Neural crest cell (in vitro differentiated cells): ENCODE measurements at regions not wholly inside any gene's neighbourhood (a gene's known extent, or its start where the extent isn't known, plus 50 kb on each side); places are given as distances from the start of the nearest gene placed in this dataset.
A peak's percentile ranks its signal among the peaks of the same experiment; 100 is the strongest.

Experiments used
- DNase-seq: peaks from one replicate; pipeline ENCODE4 v3.0.0; 2021; ENCODE audit warnings: low read depth, mixed read lengths, low spot score
- H3K27ac Mint-ChIP-seq: one replicate; pipeline ENCODE4 v1.8.0; 2021; ENCODE audit warnings: mild to moderate bottlenecking, mixed read lengths; ENCODE audit not compliant: unreplicated experiment
- H3K27me3 Mint-ChIP-seq: 2 replicates; pipeline ENCODE4 v1.8.0; 2021; ENCODE audit warnings: low read depth, mild to moderate bottlenecking, mixed read lengths
- H3K36me3 Mint-ChIP-seq: 2 replicates; pipeline ENCODE4 v1.8.0; 2021; ENCODE audit warnings: low read depth, mild to moderate bottlenecking, mixed read lengths
- H3K4me1 Mint-ChIP-seq: 2 replicates; pipeline ENCODE4 v1.8.0; 2021; ENCODE audit warnings: mixed read lengths
- H3K4me3 Mint-ChIP-seq: one replicate; pipeline ENCODE4 v1.8.0; 2021; ENCODE audit warnings: mild to moderate bottlenecking, mixed read lengths
- H3K9me3 Mint-ChIP-seq: 2 replicates; pipeline ENCODE4 v1.8.0; 2021; ENCODE audit warnings: mixed read lengths
- TF ChIP-seq, protein P1 (sequence below): fragments of 200-600 bp; sonication (generic); conservative IDR thresholded peaks from 2 replicates; pipeline ENCODE4 v1.5.0; 2021; ENCODE audit warnings: antibody characterized with exemption, mild to moderate bottlenecking

DNA sequence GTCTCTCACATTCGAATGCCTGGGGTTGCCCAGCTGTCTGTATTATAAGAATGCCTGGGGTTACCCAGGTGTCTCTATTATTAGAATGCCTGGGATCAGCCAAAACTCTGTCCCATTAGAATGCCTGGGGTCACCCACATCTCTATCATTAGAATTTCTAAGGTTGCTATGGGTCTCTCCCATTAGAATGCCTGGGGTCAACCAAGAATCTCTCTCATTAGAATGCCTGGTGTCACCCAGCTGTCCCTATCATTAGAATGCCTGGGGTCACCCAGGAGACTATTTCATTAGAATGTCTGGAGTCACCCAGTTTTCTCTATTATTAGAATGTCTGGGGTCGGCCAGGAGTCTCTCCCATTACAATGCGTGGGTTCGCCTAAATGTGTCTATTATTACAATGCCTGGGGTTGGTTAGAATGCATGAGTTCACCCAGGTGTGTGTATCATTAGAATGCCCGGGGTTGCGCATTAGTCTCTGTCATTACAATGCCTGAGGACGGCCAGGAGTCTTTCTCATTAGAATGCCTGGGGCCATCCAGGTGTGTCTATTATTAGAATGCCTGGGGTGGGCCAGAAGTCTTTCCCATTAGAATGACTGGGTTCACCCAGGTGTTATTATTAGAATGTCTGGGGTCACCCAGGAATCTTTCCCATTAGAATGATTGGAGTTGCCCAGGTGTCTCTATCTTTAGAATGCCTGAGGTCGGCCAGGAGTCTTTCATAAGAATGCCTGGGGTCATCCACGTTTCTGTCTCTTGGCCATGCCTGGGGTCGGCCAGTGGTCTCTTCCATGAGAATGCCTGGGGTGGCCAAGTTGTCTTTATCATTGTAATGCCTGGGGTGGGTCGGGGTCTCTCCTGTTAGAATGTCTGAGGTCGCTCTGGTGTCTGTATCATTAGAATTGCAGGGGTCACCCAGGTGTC is 59.6 kb downstream of the RNF187 start:
- peaks cover 3% of the 10 kb centered on the region for H3K9me3 Mint-ChIP-seq
- H3K4me1 Mint-ChIP-seq: no peaks in the 10 kb centered on the region
- H3K27me3 Mint-ChIP-seq: peaks cover 68% of the 10 kb centered on the region
- TF ChIP-seq, protein P1, sequence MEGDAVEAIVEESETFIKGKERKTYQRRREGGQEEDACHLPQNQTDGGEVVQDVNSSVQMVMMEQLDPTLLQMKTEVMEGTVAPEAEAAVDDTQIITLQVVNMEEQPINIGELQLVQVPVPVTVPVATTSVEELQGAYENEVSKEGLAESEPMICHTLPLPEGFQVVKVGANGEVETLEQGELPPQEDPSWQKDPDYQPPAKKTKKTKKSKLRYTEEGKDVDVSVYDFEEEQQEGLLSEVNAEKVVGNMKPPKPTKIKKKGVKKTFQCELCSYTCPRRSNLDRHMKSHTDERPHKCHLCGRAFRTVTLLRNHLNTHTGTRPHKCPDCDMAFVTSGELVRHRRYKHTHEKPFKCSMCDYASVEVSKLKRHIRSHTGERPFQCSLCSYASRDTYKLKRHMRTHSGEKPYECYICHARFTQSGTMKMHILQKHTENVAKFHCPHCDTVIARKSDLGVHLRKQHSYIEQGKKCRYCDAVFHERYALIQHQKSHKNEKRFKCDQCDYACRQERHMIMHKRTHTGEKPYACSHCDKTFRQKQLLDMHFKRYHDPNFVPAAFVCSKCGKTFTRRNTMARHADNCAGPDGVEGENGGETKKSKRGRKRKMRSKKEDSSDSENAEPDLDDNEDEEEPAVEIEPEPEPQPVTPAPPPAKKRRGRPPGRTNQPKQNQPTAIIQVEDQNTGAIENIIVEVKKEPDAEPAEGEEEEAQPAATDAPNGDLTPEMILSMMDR: no peak
- no peak overlapping the region for H3K4me3 Mint-ChIP-seq
- no peak for DNase-seq
- no peaks in the 10 kb centered on the region for H3K36me3 Mint-ChIP-seq
- no peak overlapping the region for H3K27ac Mint-ChIP-seq

DNA sequence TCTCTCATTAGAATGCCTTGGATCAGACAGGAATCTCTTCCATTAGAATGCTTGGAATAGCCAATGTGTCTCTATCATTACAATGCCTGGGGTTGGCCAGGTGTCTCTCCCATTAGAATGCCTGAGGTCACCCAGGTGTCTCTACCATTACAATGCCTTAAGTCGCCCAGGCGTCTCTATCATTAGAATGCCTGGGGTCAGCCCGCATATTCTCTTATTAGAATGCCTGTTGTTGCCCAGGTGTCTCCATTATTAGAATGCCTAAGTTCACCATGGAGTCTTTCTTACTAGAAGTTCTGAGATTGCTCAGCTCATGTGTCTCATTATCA is 60.2 kb downstream of the RNF187 start:
- TF ChIP-seq, protein P1: no peak
- H3K9me3 Mint-ChIP-seq: peaks cover 3% of the 10 kb centered on the region
- H3K27ac Mint-ChIP-seq: no peak overlapping the region
- no peaks in the 10 kb centered on the region for H3K4me1 Mint-ChIP-seq
- no peak overlapping the region for H3K4me3 Mint-ChIP-seq
- H3K27me3 Mint-ChIP-seq: peaks cover 72% of the 10 kb centered on the region
- H3K36me3 Mint-ChIP-seq: no peaks in the 10 kb centered on the region
- no peak for DNase-seq

DNA sequence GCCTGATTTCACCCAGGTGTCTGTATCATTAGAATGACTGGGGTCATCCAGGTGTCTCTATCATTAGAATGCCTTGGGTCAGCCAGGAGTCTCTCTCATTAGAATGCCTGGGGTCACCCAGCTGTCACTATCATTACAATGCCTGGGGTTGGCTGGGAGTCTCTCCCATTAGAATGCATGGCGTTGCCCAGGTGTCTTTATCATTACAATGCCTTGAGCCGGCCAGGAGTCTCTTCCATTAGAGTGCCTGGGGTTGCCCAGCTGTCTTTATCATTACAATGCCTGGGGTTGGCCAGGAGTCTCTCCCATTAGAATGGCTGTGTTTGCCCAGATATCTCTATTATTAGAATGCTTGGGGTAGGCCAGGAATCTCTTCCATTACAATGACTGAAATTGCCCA is 61.6 kb downstream of the RNF187 start:
- Mint-ChIP-seq H3K27ac (no peak overlapping the region), H3K27me3 (peaks cover 75% of the 10 kb centered on the region), H3K4me1 (no peaks in the 10 kb centered on the region), H3K4me3 (no peak overlapping the region), H3K9me3 (peaks cover 3% of the 10 kb centered on the region), H3K36me3 (no peaks in the 10 kb centered on the region)
- no peak for DNase-seq
- TF ChIP-seq, protein P1: no peak

DNA sequence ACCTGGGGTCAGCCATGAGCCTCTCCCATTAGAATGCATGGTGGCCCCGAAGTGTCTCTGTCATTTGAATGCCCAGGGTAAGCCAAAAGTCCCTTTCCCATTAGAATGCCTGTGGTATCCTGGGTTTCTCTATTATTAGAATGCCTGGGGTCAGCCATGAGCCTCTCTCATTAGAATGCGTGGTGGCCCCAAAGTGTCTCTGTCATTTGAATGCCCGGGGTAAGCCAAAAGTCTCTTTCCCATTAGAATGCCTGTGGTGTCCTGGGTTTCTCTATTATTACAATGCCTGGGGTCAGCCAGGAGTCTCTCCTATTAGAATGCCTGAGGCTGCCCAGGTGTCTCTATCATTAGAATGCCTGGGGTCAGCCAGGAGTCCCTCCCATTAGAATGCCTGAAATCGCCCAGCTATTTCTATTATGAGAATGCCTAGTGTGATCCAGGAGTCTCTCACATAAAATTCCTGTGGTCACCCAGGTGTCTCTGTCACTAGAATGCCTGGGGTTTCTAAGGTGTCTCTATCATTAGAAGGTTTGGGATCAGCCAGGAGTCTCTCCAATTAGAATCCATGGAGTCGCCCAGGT is 65.5 kb downstream of the RNF187 start:
- TF ChIP-seq, protein P1: no peak
- H3K27me3 Mint-ChIP-seq: peaks cover 55% of the 10 kb centered on the region
- H3K9me3 Mint-ChIP-seq: no peaks in the 10 kb centered on the region

DNA sequence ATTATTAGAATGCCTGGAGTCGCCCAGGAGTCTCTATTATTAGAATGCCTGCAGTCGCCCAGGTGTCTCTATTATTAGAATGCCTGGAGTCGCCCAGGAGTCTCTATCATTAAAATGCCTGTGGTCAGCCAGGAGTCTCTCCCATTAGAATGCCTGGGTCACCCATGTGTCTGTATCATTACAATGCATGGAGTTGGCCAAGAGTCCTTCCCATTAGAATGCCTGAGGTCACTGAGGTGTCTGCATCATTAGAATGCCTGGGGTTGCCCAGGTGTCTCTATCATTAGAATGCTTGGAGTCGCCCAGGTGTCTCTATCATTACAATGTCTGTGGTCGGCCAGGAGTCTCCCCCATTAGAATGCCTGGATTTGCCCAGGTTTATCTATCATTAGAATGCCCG is 66.9 kb downstream of the RNF187 start:
- TF ChIP-seq, protein P1: no peak
- Mint-ChIP-seq H3K4me1 (no peaks in the 10 kb centered on the region), H3K27ac (no peak overlapping the region), H3K4me3 (peak overlapping the region; percentile 69), H3K36me3 (no peaks in the 10 kb centered on the region), H3K9me3 (no peaks in the 10 kb centered on the region), H3K27me3 (peaks cover 46% of the 10 kb centered on the region)
- no peak for DNase-seq

More for the DNA sequence above, 65.5 kb downstream of the RNF187 start:
- Mint-ChIP-seq H3K36me3 (no peaks in the 10 kb centered on the region), H3K4me3 (no peak overlapping the region), H3K27ac (no peak overlapping the region), H3K4me1 (no peaks in the 10 kb centered on the region)
- DNase-seq: no peak
